H9 (cell line): ENCODE measurements at regions not wholly inside any gene's neighbourhood (a gene's known extent, or its start where the extent isn't known, plus 50 kb on each side); places are given as distances from the start of the nearest gene placed in this dataset.

Experiments used
- DNase-seq: peaks from one replicate; pipeline ENCODE4 v3.0.0-alpha.2; 2017
- H2AFZ ChIP-seq: one replicate; pipeline ENCODE4 v1.6.1; 2013; ENCODE audit warnings: mild to moderate bottlenecking, low read length, control low read depth, moderate library complexity
- H2AK5ac ChIP-seq: 2 replicates; pipeline ENCODE4 v1.6.1; 2013; ENCODE audit warnings: low read length, control low read depth, mixed read lengths; ENCODE audit not compliant: insufficient read length
- H2BK120ac ChIP-seq: one replicate; pipeline ENCODE4 v1.6.1; 2013; ENCODE audit warnings: low read depth, mild to moderate bottlenecking, low read length, control low read depth, inconsistent platforms; ENCODE audit not compliant: poor library complexity, severe bottlenecking
- H2BK12ac ChIP-seq: 2 replicates; pipeline ENCODE4 v1.6.1; 2013; ENCODE audit warnings: low read length, control low read depth, mixed read lengths, low read depth; ENCODE audit not compliant: insufficient read length
- H2BK15ac ChIP-seq: 2 replicates; pipeline ENCODE4 v1.6.1; 2013; ENCODE audit warnings: low read depth, low read length, control low read depth
- H2BK20ac ChIP-seq: one replicate; pipeline ENCODE4 v1.6.1; 2013; ENCODE audit warnings: low read depth, mild to moderate bottlenecking, low read length, control low read depth, inconsistent platforms; ENCODE audit not compliant: poor library complexity, severe bottlenecking
- H2BK5ac ChIP-seq: 2 replicates; pipeline ENCODE4 v1.6.1; 2013; ENCODE audit warnings: low read length, control low read depth, mixed read lengths; ENCODE audit not compliant: insufficient read length
- H3K14ac ChIP-seq: 2 replicates; pipeline ENCODE4 v1.6.1; 2013; ENCODE audit warnings: low read length, control low read depth; ENCODE audit not compliant: insufficient read depth
- H3K18ac ChIP-seq: 2 replicates; pipeline ENCODE4 v1.6.1; 2013; ENCODE audit warnings: low read depth, mild to moderate bottlenecking, mixed read lengths, low read length, control low read depth; ENCODE audit not compliant: insufficient read length
- H3K23ac ChIP-seq: 2 replicates; pipeline ENCODE4 v1.6.1; 2013; ENCODE audit warnings: low read length, control low read depth, mixed read lengths, low read depth; ENCODE audit not compliant: insufficient read length
- H3K23me2 ChIP-seq: 2 replicates; pipeline ENCODE4 v1.6.1; 2013; ENCODE audit warnings: low read depth, mild to moderate bottlenecking, mixed read lengths, low read length, control low read depth; ENCODE audit not compliant: insufficient read length, poor library complexity, severe bottlenecking
- H3K27ac ChIP-seq: 2 replicates; pipeline ENCODE4 v1.5.1; 2013; ENCODE audit warnings: low read length, control low read depth, mixed read lengths, low read depth; ENCODE audit not compliant: insufficient read length
- H3K27me3 ChIP-seq: 2 replicates; pipeline ENCODE4 v1.6.1; 2013; ENCODE audit warnings: low read length, control low read depth, inconsistent platforms; ENCODE audit not compliant: insufficient read depth
- H3K4ac ChIP-seq: 2 replicates; pipeline ENCODE4 v1.6.1; 2013; ENCODE audit warnings: low read depth, mild to moderate bottlenecking, control low read depth, inconsistent platforms, low read length, moderate library complexity
- H3K4me1 ChIP-seq: 2 replicates; pipeline ENCODE4 v1.6.1; 2013; ENCODE audit warnings: low read length, control low read depth, inconsistent platforms; ENCODE audit not compliant: insufficient read depth
- H3K4me2 ChIP-seq: 2 replicates; pipeline ENCODE4 v1.6.1; 2013; ENCODE audit warnings: low read length, control low read depth, mixed read lengths; ENCODE audit not compliant: insufficient read length, insufficient read depth
- H3K56ac ChIP-seq: 2 replicates; pipeline ENCODE4 v1.6.1; 2013; ENCODE audit warnings: low read depth, mild to moderate bottlenecking, mixed read lengths, low read length, control low read depth; ENCODE audit not compliant: insufficient read length
- H3K79me1 ChIP-seq: 2 replicates; pipeline ENCODE4 v1.6.1; 2013; ENCODE audit warnings: low read depth, mild to moderate bottlenecking, moderate library complexity, low read length, control low read depth, inconsistent platforms; ENCODE audit not compliant: insufficient read depth, poor library complexity, severe bottlenecking
- H3K79me2 ChIP-seq: 2 replicates; pipeline ENCODE4 v1.6.1; 2013; ENCODE audit warnings: low read length, control low read depth, inconsistent platforms; ENCODE audit not compliant: insufficient read depth
- H3K9ac ChIP-seq: 2 replicates; pipeline ENCODE4 v1.6.1; 2013; ENCODE audit warnings: low read length, control low read depth, mixed read lengths; ENCODE audit not compliant: insufficient read length; ENCODE audit errors: extremely low read depth
- H3K9me3 ChIP-seq: one replicate; pipeline ENCODE4 v1.6.1; 2013; ENCODE audit warnings: low read depth, low read length, inconsistent platforms; ENCODE audit not compliant: control insufficient read depth
- H3T11ph ChIP-seq: one replicate; pipeline ENCODE4 v1.6.1; 2013; ENCODE audit warnings: mild to moderate bottlenecking, low read length, control low read depth, inconsistent platforms
- H4K20me1 ChIP-seq: one replicate; pipeline ENCODE4 v1.6.1; 2013; ENCODE audit not compliant: control insufficient read depth, insufficient read length, insufficient read depth
- H4K5ac ChIP-seq: 2 replicates; pipeline ENCODE4 v1.6.1; 2013; ENCODE audit warnings: low read depth, mild to moderate bottlenecking, mixed read lengths, low read length, control low read depth; ENCODE audit not compliant: insufficient read length
- H4K8ac ChIP-seq: replicated peaks from 2 replicates; pipeline ENCODE4 v1.6.1; 2013; ENCODE audit warnings: low read length, control low read depth, mixed read lengths, low read depth; ENCODE audit not compliant: insufficient read length
- H4K91ac ChIP-seq: 2 replicates; pipeline ENCODE4 v1.6.1; 2013; ENCODE audit warnings: low read depth, mild to moderate bottlenecking, moderate library complexity, mixed read lengths, low read length, control low read depth; ENCODE audit not compliant: insufficient read length
- H3K27ac Mint-ChIP-seq, 3 experiments: 2 replicates in 2 of 3; 3 replicates in 1 of 3; pipeline ENCODE4 v1.8.0; 2020 to 2021; ENCODE audit warnings: mixed read lengths in 3 of 3, mild to moderate bottlenecking in 1 of 3, moderate library complexity in 1 of 3
- H3K27me3 Mint-ChIP-seq: 2 replicates; pipeline ENCODE4 v1.8.0; 2021; ENCODE audit warnings: low read depth, mild to moderate bottlenecking, moderate library complexity, mixed read lengths
- H3K36me3 Mint-ChIP-seq, 3 experiments: 2 replicates in 2 of 3; 3 replicates in 1 of 3; pipeline ENCODE4 v1.8.0; 2020 to 2021; ENCODE audit warnings: low read depth in 3 of 3, mixed read lengths in 3 of 3; ENCODE audit not compliant: insufficient read depth in 1 of 3
- H3K4me1 Mint-ChIP-seq, 2 experiments: 2 replicates each; pipeline ENCODE4 v1.8.0; 2020; ENCODE audit warnings: mixed read lengths in 2 of 2
- H3K4me3 Mint-ChIP-seq, 2 experiments: 2 replicates in 1 of 2; 3 replicates in 1 of 2; pipeline ENCODE4 v1.8.0; 2020 to 2021; ENCODE audit warnings: mild to moderate bottlenecking in 2 of 2, mixed read lengths in 2 of 2, moderate library complexity in 1 of 2
- H3K9me3 Mint-ChIP-seq, 2 experiments: 2 replicates in 1 of 2; 3 replicates in 1 of 2; pipeline ENCODE4 v1.8.0; 2020; ENCODE audit warnings: mild to moderate bottlenecking in 2 of 2, mixed read lengths in 2 of 2, moderate library complexity in 1 of 2
- WGBS: extraction: QIAGEN DNeasy Blood & Tissue Kit; methylation state at CpG from one replicate; pipeline ENCODE4 v1.1.7; 2013; ENCODE audit warnings: missing lambda C conversion rate, low lambda C conversion rate, mixed read lengths; ENCODE audit not compliant: insufficient read length; ENCODE audit errors: extremely low coverage; 5-methylcytosine and 5-hydroxymethylcytosine counted together
- TF ChIP-seq, protein P1 (sequence below): fragments of 200-600 bp; sonication (generic); conservative IDR thresholded peaks from 3 replicates; pipeline ENCODE4 v1.8.0; 2021; ENCODE audit warnings: antibody characterized with exemption, mild to moderate bottlenecking

DNA sequence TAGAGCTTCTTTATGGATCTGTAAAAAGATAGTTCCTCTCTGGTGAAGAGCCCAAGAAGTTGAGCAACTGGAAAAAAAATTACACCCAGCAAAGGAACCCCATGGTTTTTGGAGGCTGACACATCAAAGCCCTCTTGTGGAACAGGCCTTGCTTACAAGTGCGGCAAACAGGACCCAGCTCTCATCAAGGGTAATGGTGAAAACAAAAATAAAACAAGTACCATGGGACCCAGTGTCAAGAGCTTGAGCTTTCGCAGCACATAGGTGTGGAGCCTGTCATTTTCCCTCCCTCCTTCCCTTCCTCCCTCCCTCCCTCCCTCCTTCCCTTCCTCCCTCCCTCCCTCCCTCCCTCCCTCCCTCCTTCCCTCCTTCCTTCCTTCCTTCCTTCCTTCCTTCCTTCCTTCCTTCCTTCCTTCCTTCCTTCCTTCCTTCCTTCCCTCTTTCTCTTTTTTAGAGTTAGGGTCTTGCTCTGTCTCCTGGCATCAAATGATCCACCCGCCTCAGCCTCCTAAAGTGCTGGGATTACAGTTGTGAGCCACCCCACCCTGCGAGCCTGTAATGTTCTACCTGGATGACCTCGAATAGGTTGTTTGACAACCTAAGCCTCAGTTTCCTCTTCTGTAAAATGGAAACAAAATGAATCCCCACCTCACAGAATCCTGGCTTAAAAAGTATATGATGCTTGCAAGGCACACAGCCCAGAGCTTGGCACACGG lies 114.3 kb upstream of the RPH3A start:
- H2BK20ac ChIP-seq = no peak overlapping the region
- no peaks in the 10 kb centered on the region for H3K23me2 ChIP-seq
- H3T11ph ChIP-seq = no peak overlapping the region
- WGBS = no CpG with 5 or more reads among the region's 6 CpGs
- H2AFZ ChIP-seq = no peak overlapping the region
- Mint-ChIP-seq H3K36me3 (no peaks in the 10 kb centered on the region), H3K4me1 (peaks cover 8 to 22% of the 10 kb centered on the region in 2 experiments), H3K27me3 (peaks cover 32% of the 10 kb centered on the region), H3K9me3 (no peaks in the 10 kb centered on the region), H3K27ac (no peak overlapping the region), H3K4me3 (no peak overlapping the region)
- no peaks in the 10 kb centered on the region for H3K79me1 ChIP-seq
- H3K14ac ChIP-seq = no peak overlapping the region
- H3K4me1 ChIP-seq = no peaks in the 10 kb centered on the region
- no peak overlapping the region for H4K91ac ChIP-seq
- H2BK15ac ChIP-seq = no peak overlapping the region
- H3K18ac ChIP-seq = no peak overlapping the region
- no peak overlapping the region for H3K4ac ChIP-seq
- H2BK12ac ChIP-seq = no peak overlapping the region
- H4K20me1 ChIP-seq = no peaks in the 10 kb centered on the region
- H3K56ac ChIP-seq = no peak overlapping the region
- no peak overlapping the region for H3K4me2 ChIP-seq
- H2BK120ac ChIP-seq = no peak overlapping the region
- H3K27ac ChIP-seq = no peak overlapping the region
- H4K8ac ChIP-seq = no peak overlapping the region
- no peak for DNase-seq
- H3K9ac ChIP-seq = no peak overlapping the region
- no peak overlapping the region for H2AK5ac ChIP-seq
- H3K79me2 ChIP-seq = no peaks in the 10 kb centered on the region
- H3K27me3 ChIP-seq = no peaks in the 10 kb centered on the region
- no peaks in the 10 kb centered on the region for H3K9me3 ChIP-seq
- H2BK5ac ChIP-seq = no peak overlapping the region
- TF ChIP-seq, protein P1, sequence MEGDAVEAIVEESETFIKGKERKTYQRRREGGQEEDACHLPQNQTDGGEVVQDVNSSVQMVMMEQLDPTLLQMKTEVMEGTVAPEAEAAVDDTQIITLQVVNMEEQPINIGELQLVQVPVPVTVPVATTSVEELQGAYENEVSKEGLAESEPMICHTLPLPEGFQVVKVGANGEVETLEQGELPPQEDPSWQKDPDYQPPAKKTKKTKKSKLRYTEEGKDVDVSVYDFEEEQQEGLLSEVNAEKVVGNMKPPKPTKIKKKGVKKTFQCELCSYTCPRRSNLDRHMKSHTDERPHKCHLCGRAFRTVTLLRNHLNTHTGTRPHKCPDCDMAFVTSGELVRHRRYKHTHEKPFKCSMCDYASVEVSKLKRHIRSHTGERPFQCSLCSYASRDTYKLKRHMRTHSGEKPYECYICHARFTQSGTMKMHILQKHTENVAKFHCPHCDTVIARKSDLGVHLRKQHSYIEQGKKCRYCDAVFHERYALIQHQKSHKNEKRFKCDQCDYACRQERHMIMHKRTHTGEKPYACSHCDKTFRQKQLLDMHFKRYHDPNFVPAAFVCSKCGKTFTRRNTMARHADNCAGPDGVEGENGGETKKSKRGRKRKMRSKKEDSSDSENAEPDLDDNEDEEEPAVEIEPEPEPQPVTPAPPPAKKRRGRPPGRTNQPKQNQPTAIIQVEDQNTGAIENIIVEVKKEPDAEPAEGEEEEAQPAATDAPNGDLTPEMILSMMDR = no peak
- H4K5ac ChIP-seq = no peak overlapping the region
- H3K23ac ChIP-seq = no peak overlapping the region
